GM06990 (cell line): ENCODE measurements at regions not wholly inside any gene's neighbourhood (a gene's known extent, or its start where the extent isn't known, plus 50 kb on each side); places are given as distances from the start of the nearest gene placed in this dataset.
"Not testable (repeated sequence)": the region's sequence is repeated elsewhere in the genome, so short reads cannot be mapped to it uniquely, and the experiment has no call there.

ENCODE experiments used
- DNase-seq: peaks from one replicate; pipeline ENCODE4 v3.0.0-alpha.2; 2011; ENCODE audit not compliant: insufficient read length; ENCODE audit errors: extremely low read depth
- H3K27me3 ChIP-seq: replicated peaks from 2 replicates; pipeline ENCODE4 v1.6.0; 2011; ENCODE audit warnings: low read length; ENCODE audit not compliant: control insufficient read depth, insufficient read depth
- H3K36me3 ChIP-seq: 2 replicates; pipeline ENCODE4 v1.5.1; 2011; ENCODE audit warnings: low read length; ENCODE audit not compliant: control insufficient read depth, insufficient read depth
- H3K4me3 ChIP-seq: replicated peaks from 2 replicates; pipeline ENCODE4 v1.5.1; 2011; ENCODE audit warnings: low read depth, mild to moderate bottlenecking, control low read depth, low read length
- TF ChIP-seq, protein P1 (sequence below): IDR thresholded peaks from 2 replicates; pipeline ENCODE4 v1.5.1; 2011; ENCODE audit warnings: low read length, control low read depth, mild to moderate bottlenecking, inconsistent platforms; ENCODE audit not compliant: insufficient read depth, poor library complexity, severe bottlenecking

DNA sequence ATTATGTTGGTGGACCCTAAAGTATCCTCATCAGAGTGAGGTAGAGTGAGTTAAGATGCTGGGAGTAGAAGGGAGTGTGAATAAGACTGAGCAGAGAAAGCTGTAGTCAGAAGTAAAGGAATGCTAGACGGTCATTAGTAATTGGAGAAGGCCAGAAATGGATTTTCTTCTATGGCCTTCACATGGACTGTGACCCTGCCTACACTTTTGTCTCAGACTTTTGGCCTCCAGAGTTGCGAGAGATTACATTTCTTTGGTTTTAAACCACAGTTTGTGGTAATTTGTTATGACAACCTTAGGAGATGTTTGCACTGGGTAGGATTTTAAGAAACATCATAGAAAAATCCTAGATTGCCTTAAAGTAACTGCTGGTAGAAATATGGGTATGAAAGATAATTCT is 1267.7 kb upstream of the TMEFF2 start:
- H3K36me3 ChIP-seq: no peaks in the 10 kb centered on the region
- TF ChIP-seq, protein P1, sequence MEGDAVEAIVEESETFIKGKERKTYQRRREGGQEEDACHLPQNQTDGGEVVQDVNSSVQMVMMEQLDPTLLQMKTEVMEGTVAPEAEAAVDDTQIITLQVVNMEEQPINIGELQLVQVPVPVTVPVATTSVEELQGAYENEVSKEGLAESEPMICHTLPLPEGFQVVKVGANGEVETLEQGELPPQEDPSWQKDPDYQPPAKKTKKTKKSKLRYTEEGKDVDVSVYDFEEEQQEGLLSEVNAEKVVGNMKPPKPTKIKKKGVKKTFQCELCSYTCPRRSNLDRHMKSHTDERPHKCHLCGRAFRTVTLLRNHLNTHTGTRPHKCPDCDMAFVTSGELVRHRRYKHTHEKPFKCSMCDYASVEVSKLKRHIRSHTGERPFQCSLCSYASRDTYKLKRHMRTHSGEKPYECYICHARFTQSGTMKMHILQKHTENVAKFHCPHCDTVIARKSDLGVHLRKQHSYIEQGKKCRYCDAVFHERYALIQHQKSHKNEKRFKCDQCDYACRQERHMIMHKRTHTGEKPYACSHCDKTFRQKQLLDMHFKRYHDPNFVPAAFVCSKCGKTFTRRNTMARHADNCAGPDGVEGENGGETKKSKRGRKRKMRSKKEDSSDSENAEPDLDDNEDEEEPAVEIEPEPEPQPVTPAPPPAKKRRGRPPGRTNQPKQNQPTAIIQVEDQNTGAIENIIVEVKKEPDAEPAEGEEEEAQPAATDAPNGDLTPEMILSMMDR: no peak
- H3K4me3 ChIP-seq: no peak overlapping the region
- DNase-seq: no peak
- no peaks in the 10 kb centered on the region for H3K27me3 ChIP-seq

DNA sequence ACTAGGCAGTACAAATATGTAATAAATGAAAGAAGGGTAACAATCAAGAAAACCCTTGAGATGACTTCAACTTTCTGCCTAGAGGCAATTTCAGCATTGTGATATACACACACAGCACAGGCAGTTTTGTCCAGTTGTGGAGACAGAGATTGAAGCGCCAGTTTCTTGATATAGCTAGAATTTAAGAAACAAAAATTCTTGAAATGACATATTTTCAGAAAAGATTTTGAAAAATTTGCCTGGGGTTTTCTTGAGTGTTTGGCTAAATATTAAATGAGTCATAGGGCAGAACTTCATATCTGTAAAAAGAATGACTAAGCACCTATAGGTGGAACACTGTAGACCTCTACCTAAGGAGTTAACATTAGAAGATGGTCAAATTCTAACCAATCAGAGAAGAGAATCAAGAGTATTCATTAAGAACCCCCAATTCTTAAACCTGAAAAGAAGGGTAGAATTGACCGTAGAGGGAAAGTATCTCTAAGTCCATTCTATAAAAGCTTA is 1266.8 kb upstream of the TMEFF2 start:
- no peaks in the 10 kb centered on the region for H3K36me3 ChIP-seq
- TF ChIP-seq, protein P1: no peak
- no peak overlapping the region for H3K4me3 ChIP-seq
- no peaks in the 10 kb centered on the region for H3K27me3 ChIP-seq
- no peak for DNase-seq

DNA sequence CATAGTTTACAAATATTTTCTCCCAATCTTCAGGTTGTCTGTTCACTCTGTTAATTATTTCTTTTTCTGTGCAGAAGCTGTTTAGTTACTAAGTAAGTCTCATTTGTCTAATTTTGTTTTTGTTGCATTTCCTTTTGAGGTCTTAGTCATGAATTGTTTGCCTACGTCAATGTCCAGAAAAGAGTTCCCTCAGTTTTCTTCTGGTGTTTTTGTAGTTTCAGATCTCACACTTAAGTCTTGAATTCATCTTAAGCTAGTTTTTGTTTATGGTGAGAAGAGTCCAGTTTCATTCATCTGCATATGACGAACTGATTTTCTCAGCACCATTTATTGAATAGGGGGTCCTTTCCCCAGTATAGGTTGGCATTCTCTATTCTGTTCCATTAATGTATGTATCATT is 1252.2 kb upstream of the TMEFF2 start:
- Histone ChIP-seq H3K36me3 (no peaks in the 10 kb centered on the region), H3K27me3 (no peaks in the 10 kb centered on the region), H3K4me3 (no peak overlapping the region)
- no peak for DNase-seq
- TF ChIP-seq, protein P1: no peak

DNA sequence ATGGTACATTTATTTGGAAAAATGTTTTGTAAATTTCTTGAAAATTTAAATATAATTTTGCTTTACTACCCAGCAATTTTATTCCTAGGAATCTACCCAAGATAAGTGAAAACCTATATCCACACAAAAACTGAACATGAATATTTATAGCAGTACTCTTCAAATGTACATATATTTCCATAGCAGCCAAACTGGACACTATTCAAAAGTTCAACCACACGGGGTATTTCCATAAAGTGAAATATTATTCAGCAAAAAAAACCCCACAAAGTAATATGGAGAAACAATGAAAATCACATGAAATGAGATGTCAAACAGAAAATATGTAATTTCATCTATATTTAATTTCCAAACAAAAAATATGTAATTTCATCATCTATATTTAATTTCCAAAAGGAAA is 1247.6 kb upstream of the TMEFF2 start:
- H3K27me3 ChIP-seq: no peaks in the 10 kb centered on the region
- TF ChIP-seq, protein P1: no peak
- no peak overlapping the region for H3K4me3 ChIP-seq
- no peak for DNase-seq
- no peaks in the 10 kb centered on the region for H3K36me3 ChIP-seq

DNA sequence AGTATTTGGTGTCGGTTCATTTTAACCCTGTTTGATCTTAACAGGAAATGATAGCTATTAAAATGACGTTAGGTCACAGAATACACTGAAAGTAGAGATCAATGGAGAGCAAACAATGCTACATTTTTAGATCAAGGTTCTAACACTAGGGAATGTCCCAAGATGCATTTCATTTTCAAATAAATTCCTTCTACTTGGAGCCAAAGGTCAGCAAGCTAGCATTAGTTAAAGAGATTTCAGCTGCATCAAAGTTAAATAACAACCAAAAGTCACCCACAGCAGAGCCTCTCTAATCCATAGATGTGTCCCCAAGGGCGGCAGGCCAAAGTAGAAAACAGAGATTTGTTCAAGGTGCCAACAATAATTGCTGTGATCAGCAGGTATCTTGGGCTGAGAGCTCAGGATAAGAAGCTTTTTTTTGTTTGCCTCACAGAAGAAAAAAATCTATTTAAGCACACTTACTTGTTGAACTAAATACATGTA is 1233.6 kb upstream of the TMEFF2 start:
- no peaks in the 10 kb centered on the region for H3K27me3 ChIP-seq
- TF ChIP-seq, protein P1: no peak
- no peaks in the 10 kb centered on the region for H3K36me3 ChIP-seq
- DNase-seq: no peak
- no peak overlapping the region for H3K4me3 ChIP-seq

DNA sequence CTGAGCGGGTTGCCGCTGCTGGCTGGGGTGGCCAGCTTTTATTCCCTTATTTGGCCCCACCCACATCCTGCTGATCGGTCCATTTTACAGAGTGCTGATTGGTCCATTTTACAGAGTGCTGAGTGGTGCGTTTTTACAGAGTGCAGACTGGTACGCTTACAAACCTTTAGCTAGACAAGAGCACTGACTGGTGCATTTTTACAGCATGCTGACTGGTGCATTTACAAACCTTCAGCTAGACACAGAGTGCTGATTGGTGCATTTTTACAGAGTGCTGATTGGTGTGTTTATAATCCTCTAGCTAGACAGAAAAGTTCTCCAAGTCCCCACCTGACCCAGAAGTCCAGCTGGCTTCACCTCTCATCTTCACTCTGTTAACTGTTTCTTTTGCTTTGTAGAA is 1217.6 kb upstream of the TMEFF2 start:
- not testable (repeated sequence) for DNase-seq, H3K36me3 ChIP-seq, H3K4me3 ChIP-seq, H3K27me3 ChIP-seq
